B cell (primary cell): ENCODE measurements at regions not wholly inside any gene's neighbourhood (a gene's known extent, or its start where the extent isn't known, plus 50 kb on each side); places are given as distances from the start of the nearest gene placed in this dataset.

ENCODE experiments used
- EZH2 ChIP-seq: IDR thresholded peaks from 2 replicates; pipeline ENCODE4 v1.6.1; 2012; ENCODE audit warnings: borderline replicate concordance, low read depth, mild to moderate bottlenecking, moderate library complexity, low read length; ENCODE audit not compliant: insufficient read depth, poor library complexity, severe bottlenecking
- TF ChIP-seq, protein P1 (sequence below): fragments of 200-600 bp; IDR thresholded peaks from one replicate; pipeline ENCODE4 v1.8.0; 2022; ENCODE audit warnings: antibody characterized with exemption, mild to moderate bottlenecking

DNA sequence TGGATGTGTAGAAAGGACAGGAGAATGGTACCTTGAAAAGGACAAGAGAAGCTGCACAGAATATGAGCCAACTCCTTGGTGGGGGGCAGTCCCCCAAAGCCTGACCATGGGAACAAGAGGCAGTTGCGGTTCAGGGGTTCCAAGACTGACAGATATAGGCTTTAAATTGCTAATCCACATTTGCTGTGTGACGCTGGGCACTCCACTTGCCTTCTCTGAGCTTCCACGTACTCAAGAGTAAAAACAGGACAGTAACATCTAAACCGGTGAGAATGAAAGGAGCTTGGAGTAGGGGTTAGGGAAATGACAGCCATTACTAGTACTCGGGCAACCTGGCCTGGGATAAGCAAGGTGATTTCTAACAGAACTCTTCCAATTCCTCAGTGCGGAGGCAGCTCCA lies 57.9 kb upstream of the LRFN2 start:
- TF ChIP-seq EZH2, result no peak
- TF ChIP-seq, protein P1, sequence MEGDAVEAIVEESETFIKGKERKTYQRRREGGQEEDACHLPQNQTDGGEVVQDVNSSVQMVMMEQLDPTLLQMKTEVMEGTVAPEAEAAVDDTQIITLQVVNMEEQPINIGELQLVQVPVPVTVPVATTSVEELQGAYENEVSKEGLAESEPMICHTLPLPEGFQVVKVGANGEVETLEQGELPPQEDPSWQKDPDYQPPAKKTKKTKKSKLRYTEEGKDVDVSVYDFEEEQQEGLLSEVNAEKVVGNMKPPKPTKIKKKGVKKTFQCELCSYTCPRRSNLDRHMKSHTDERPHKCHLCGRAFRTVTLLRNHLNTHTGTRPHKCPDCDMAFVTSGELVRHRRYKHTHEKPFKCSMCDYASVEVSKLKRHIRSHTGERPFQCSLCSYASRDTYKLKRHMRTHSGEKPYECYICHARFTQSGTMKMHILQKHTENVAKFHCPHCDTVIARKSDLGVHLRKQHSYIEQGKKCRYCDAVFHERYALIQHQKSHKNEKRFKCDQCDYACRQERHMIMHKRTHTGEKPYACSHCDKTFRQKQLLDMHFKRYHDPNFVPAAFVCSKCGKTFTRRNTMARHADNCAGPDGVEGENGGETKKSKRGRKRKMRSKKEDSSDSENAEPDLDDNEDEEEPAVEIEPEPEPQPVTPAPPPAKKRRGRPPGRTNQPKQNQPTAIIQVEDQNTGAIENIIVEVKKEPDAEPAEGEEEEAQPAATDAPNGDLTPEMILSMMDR, result no peak
